SK-N-SH (cell line): ENCODE measurements at regions not wholly inside any gene's neighbourhood (a gene's known extent, or its start where the extent isn't known, plus 50 kb on each side); places are given as distances from the start of the nearest gene placed in this dataset.

Experiments
- EP300 ChIP-seq, 2 experiments: IDR thresholded peaks; 2 replicates each; pipeline versions ENCODE4 v1.4.0 to v1.6.1; 2012; ENCODE audit warnings: borderline replicate concordance in 1 of 2, low read depth in 1 of 2, low read length in 1 of 2
- MXI1 ChIP-seq: IDR thresholded peaks from 2 replicates; pipeline ENCODE4 v1.6.1; 2012; ENCODE audit warnings: mild to moderate bottlenecking, low read depth, low read length, improper control_type of control experiment
- POLR2AphosphoS5 ChIP-seq: IDR thresholded peaks from 2 replicates; pipeline ENCODE4 v1.6.1; 2012; ENCODE audit warnings: low read depth, low read length
- RAD21 ChIP-seq: IDR thresholded peaks from 2 replicates; pipeline ENCODE4 v1.6.1; 2012; ENCODE audit warnings: mild to moderate bottlenecking, low read length
- RCOR1 ChIP-seq: fragments of 150-350 bp; IDR thresholded peaks from 2 replicates; pipeline ENCODE4 v1.6.1; 2017; ENCODE audit warnings: antibody characterized with exemption, low read length
- RXRA ChIP-seq: IDR thresholded peaks from 2 replicates; pipeline ENCODE4 v1.4.0; 2012; ENCODE audit warnings: low read depth, mild to moderate bottlenecking, borderline replicate concordance
- SMC3 ChIP-seq: IDR thresholded peaks from 2 replicates; pipeline ENCODE4 v1.6.1; 2012; ENCODE audit warnings: low read depth, low read length, improper control_type of control experiment
- TAF1 ChIP-seq: IDR thresholded peaks from 2 replicates; pipeline ENCODE4 v1.6.1; 2012; ENCODE audit warnings: low read depth, mild to moderate bottlenecking, low read length, moderate library complexity, borderline replicate concordance
- TCF12 ChIP-seq: IDR thresholded peaks from 2 replicates; pipeline ENCODE4 v1.4.0; 2012
- TF ChIP-seq, protein P1 (sequence below): fragments of 200-600 bp; sonication (generic); IDR thresholded peaks from 2 replicates; pipeline ENCODE4 v1.6.1; 2017; ENCODE audit warnings: antibody characterized with exemption, mild to moderate bottlenecking, moderate library complexity
- TF ChIP-seq, protein P2 (sequence below): IDR thresholded peaks from 2 replicates; pipeline ENCODE4 v1.6.1; 2012; ENCODE audit warnings: mild to moderate bottlenecking, low read depth, low read length, moderate library complexity
- TF ChIP-seq, protein P3 (sequence below): fragments of 150-350 bp; IDR thresholded peaks from 2 replicates; pipeline ENCODE4 v1.6.1; 2017; ENCODE audit warnings: antibody characterized with exemption, low read length, low read depth, borderline replicate concordance

DNA sequence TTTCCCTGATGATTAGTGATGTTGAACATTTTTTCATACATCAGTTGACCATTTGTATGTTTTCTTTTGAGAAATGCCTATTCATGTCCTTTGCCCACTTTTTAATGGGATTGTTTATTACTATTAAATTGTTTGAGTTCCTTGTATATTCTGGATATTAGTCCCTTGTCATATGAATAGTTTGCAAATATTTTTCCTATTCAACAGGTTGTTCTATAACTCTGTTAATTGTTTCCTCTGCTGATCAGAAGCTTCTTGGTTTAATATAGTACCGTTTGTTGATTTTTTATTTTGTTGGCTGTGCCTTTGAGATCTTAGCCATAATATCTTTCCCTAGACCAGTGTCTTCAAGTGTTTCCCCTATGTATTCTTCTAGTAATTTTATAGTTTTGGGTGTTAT is 189.0 kb upstream of the RARB start:
- no peak for TF ChIP-seq MXI1
- TF ChIP-seq, protein P1, sequence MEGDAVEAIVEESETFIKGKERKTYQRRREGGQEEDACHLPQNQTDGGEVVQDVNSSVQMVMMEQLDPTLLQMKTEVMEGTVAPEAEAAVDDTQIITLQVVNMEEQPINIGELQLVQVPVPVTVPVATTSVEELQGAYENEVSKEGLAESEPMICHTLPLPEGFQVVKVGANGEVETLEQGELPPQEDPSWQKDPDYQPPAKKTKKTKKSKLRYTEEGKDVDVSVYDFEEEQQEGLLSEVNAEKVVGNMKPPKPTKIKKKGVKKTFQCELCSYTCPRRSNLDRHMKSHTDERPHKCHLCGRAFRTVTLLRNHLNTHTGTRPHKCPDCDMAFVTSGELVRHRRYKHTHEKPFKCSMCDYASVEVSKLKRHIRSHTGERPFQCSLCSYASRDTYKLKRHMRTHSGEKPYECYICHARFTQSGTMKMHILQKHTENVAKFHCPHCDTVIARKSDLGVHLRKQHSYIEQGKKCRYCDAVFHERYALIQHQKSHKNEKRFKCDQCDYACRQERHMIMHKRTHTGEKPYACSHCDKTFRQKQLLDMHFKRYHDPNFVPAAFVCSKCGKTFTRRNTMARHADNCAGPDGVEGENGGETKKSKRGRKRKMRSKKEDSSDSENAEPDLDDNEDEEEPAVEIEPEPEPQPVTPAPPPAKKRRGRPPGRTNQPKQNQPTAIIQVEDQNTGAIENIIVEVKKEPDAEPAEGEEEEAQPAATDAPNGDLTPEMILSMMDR = no peak
- TF ChIP-seq EP300 (IDR thresholded peaks at IDR 0.05; ENCODE audit: borderline replicate concordance in 1 of 2, low read depth in 1 of 2, low read length in 1 of 2) = no peak
- no peak for TF ChIP-seq RAD21
- TF ChIP-seq, protein P2, sequence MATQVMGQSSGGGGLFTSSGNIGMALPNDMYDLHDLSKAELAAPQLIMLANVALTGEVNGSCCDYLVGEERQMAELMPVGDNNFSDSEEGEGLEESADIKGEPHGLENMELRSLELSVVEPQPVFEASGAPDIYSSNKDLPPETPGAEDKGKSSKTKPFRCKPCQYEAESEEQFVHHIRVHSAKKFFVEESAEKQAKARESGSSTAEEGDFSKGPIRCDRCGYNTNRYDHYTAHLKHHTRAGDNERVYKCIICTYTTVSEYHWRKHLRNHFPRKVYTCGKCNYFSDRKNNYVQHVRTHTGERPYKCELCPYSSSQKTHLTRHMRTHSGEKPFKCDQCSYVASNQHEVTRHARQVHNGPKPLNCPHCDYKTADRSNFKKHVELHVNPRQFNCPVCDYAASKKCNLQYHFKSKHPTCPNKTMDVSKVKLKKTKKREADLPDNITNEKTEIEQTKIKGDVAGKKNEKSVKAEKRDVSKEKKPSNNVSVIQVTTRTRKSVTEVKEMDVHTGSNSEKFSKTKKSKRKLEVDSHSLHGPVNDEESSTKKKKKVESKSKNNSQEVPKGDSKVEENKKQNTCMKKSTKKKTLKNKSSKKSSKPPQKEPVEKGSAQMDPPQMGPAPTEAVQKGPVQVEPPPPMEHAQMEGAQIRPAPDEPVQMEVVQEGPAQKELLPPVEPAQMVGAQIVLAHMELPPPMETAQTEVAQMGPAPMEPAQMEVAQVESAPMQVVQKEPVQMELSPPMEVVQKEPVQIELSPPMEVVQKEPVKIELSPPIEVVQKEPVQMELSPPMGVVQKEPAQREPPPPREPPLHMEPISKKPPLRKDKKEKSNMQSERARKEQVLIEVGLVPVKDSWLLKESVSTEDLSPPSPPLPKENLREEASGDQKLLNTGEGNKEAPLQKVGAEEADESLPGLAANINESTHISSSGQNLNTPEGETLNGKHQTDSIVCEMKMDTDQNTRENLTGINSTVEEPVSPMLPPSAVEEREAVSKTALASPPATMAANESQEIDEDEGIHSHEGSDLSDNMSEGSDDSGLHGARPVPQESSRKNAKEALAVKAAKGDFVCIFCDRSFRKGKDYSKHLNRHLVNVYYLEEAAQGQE = no peak
- TF ChIP-seq POLR2AphosphoS5 = no peak
- no peak for TF ChIP-seq TAF1
- no peak for TF ChIP-seq TCF12
- no peak for TF ChIP-seq SMC3
- no peak for TF ChIP-seq RXRA
- TF ChIP-seq RCOR1 = no peak
- TF ChIP-seq, protein P3, sequence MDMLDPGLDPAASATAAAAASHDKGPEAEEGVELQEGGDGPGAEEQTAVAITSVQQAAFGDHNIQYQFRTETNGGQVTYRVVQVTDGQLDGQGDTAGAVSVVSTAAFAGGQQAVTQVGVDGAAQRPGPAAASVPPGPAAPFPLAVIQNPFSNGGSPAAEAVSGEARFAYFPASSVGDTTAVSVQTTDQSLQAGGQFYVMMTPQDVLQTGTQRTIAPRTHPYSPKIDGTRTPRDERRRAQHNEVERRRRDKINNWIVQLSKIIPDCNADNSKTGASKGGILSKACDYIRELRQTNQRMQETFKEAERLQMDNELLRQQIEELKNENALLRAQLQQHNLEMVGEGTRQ = no peak
